H9 (cell line): ENCODE measurements at regions not wholly inside any gene's neighbourhood (a gene's known extent, or its start where the extent isn't known, plus 50 kb on each side); places are given as distances from the start of the nearest gene placed in this dataset.

Experiments used
- DNase-seq: peaks from one replicate; pipeline ENCODE4 v3.0.0-alpha.2; 2017
- H2AFZ ChIP-seq: one replicate; pipeline ENCODE4 v1.6.1; 2013; ENCODE audit warnings: mild to moderate bottlenecking, low read length, control low read depth, moderate library complexity
- H2AK5ac ChIP-seq: 2 replicates; pipeline ENCODE4 v1.6.1; 2013; ENCODE audit warnings: low read length, control low read depth, mixed read lengths; ENCODE audit not compliant: insufficient read length
- H2BK120ac ChIP-seq: one replicate; pipeline ENCODE4 v1.6.1; 2013; ENCODE audit warnings: low read depth, mild to moderate bottlenecking, low read length, control low read depth, inconsistent platforms; ENCODE audit not compliant: poor library complexity, severe bottlenecking
- H2BK12ac ChIP-seq: 2 replicates; pipeline ENCODE4 v1.6.1; 2013; ENCODE audit warnings: low read length, control low read depth, mixed read lengths, low read depth; ENCODE audit not compliant: insufficient read length
- H2BK15ac ChIP-seq: 2 replicates; pipeline ENCODE4 v1.6.1; 2013; ENCODE audit warnings: low read depth, low read length, control low read depth
- H2BK20ac ChIP-seq: one replicate; pipeline ENCODE4 v1.6.1; 2013; ENCODE audit warnings: low read depth, mild to moderate bottlenecking, low read length, control low read depth, inconsistent platforms; ENCODE audit not compliant: poor library complexity, severe bottlenecking
- H2BK5ac ChIP-seq: 2 replicates; pipeline ENCODE4 v1.6.1; 2013; ENCODE audit warnings: low read length, control low read depth, mixed read lengths; ENCODE audit not compliant: insufficient read length
- H3K14ac ChIP-seq: 2 replicates; pipeline ENCODE4 v1.6.1; 2013; ENCODE audit warnings: low read length, control low read depth; ENCODE audit not compliant: insufficient read depth
- H3K18ac ChIP-seq: 2 replicates; pipeline ENCODE4 v1.6.1; 2013; ENCODE audit warnings: low read depth, mild to moderate bottlenecking, mixed read lengths, low read length, control low read depth; ENCODE audit not compliant: insufficient read length
- H3K23ac ChIP-seq: 2 replicates; pipeline ENCODE4 v1.6.1; 2013; ENCODE audit warnings: low read length, control low read depth, mixed read lengths, low read depth; ENCODE audit not compliant: insufficient read length
- H3K23me2 ChIP-seq: 2 replicates; pipeline ENCODE4 v1.6.1; 2013; ENCODE audit warnings: low read depth, mild to moderate bottlenecking, mixed read lengths, low read length, control low read depth; ENCODE audit not compliant: insufficient read length, poor library complexity, severe bottlenecking
- H3K27ac ChIP-seq: 2 replicates; pipeline ENCODE4 v1.5.1; 2013; ENCODE audit warnings: low read length, control low read depth, mixed read lengths, low read depth; ENCODE audit not compliant: insufficient read length
- H3K27me3 ChIP-seq: 2 replicates; pipeline ENCODE4 v1.6.1; 2013; ENCODE audit warnings: low read length, control low read depth, inconsistent platforms; ENCODE audit not compliant: insufficient read depth
- H3K4ac ChIP-seq: 2 replicates; pipeline ENCODE4 v1.6.1; 2013; ENCODE audit warnings: low read depth, mild to moderate bottlenecking, control low read depth, inconsistent platforms, low read length, moderate library complexity
- H3K4me1 ChIP-seq: 2 replicates; pipeline ENCODE4 v1.6.1; 2013; ENCODE audit warnings: low read length, control low read depth, inconsistent platforms; ENCODE audit not compliant: insufficient read depth
- H3K4me2 ChIP-seq: 2 replicates; pipeline ENCODE4 v1.6.1; 2013; ENCODE audit warnings: low read length, control low read depth, mixed read lengths; ENCODE audit not compliant: insufficient read length, insufficient read depth
- H3K56ac ChIP-seq: 2 replicates; pipeline ENCODE4 v1.6.1; 2013; ENCODE audit warnings: low read depth, mild to moderate bottlenecking, mixed read lengths, low read length, control low read depth; ENCODE audit not compliant: insufficient read length
- H3K79me1 ChIP-seq: 2 replicates; pipeline ENCODE4 v1.6.1; 2013; ENCODE audit warnings: low read depth, mild to moderate bottlenecking, moderate library complexity, low read length, control low read depth, inconsistent platforms; ENCODE audit not compliant: insufficient read depth, poor library complexity, severe bottlenecking
- H3K79me2 ChIP-seq: 2 replicates; pipeline ENCODE4 v1.6.1; 2013; ENCODE audit warnings: low read length, control low read depth, inconsistent platforms; ENCODE audit not compliant: insufficient read depth
- H3K9ac ChIP-seq: 2 replicates; pipeline ENCODE4 v1.6.1; 2013; ENCODE audit warnings: low read length, control low read depth, mixed read lengths; ENCODE audit not compliant: insufficient read length; ENCODE audit errors: extremely low read depth
- H3K9me3 ChIP-seq: one replicate; pipeline ENCODE4 v1.6.1; 2013; ENCODE audit warnings: low read depth, low read length, inconsistent platforms; ENCODE audit not compliant: control insufficient read depth
- H3T11ph ChIP-seq: one replicate; pipeline ENCODE4 v1.6.1; 2013; ENCODE audit warnings: mild to moderate bottlenecking, low read length, control low read depth, inconsistent platforms
- H4K20me1 ChIP-seq: one replicate; pipeline ENCODE4 v1.6.1; 2013; ENCODE audit not compliant: control insufficient read depth, insufficient read length, insufficient read depth
- H4K5ac ChIP-seq: 2 replicates; pipeline ENCODE4 v1.6.1; 2013; ENCODE audit warnings: low read depth, mild to moderate bottlenecking, mixed read lengths, low read length, control low read depth; ENCODE audit not compliant: insufficient read length
- H4K8ac ChIP-seq: replicated peaks from 2 replicates; pipeline ENCODE4 v1.6.1; 2013; ENCODE audit warnings: low read length, control low read depth, mixed read lengths, low read depth; ENCODE audit not compliant: insufficient read length
- H4K91ac ChIP-seq: 2 replicates; pipeline ENCODE4 v1.6.1; 2013; ENCODE audit warnings: low read depth, mild to moderate bottlenecking, moderate library complexity, mixed read lengths, low read length, control low read depth; ENCODE audit not compliant: insufficient read length
- H3K27ac Mint-ChIP-seq, 3 experiments: 2 replicates in 2 of 3; 3 replicates in 1 of 3; pipeline ENCODE4 v1.8.0; 2020 to 2021; ENCODE audit warnings: mixed read lengths in 3 of 3, mild to moderate bottlenecking in 1 of 3, moderate library complexity in 1 of 3
- H3K27me3 Mint-ChIP-seq: 2 replicates; pipeline ENCODE4 v1.8.0; 2021; ENCODE audit warnings: low read depth, mild to moderate bottlenecking, moderate library complexity, mixed read lengths
- H3K36me3 Mint-ChIP-seq, 3 experiments: 2 replicates in 2 of 3; 3 replicates in 1 of 3; pipeline ENCODE4 v1.8.0; 2020 to 2021; ENCODE audit warnings: low read depth in 3 of 3, mixed read lengths in 3 of 3; ENCODE audit not compliant: insufficient read depth in 1 of 3
- H3K4me1 Mint-ChIP-seq, 2 experiments: 2 replicates each; pipeline ENCODE4 v1.8.0; 2020; ENCODE audit warnings: mixed read lengths in 2 of 2
- H3K4me3 Mint-ChIP-seq, 2 experiments: 2 replicates in 1 of 2; 3 replicates in 1 of 2; pipeline ENCODE4 v1.8.0; 2020 to 2021; ENCODE audit warnings: mild to moderate bottlenecking in 2 of 2, mixed read lengths in 2 of 2, moderate library complexity in 1 of 2
- H3K9me3 Mint-ChIP-seq, 2 experiments: 2 replicates in 1 of 2; 3 replicates in 1 of 2; pipeline ENCODE4 v1.8.0; 2020; ENCODE audit warnings: mild to moderate bottlenecking in 2 of 2, mixed read lengths in 2 of 2, moderate library complexity in 1 of 2
- WGBS: extraction: QIAGEN DNeasy Blood & Tissue Kit; methylation state at CpG from one replicate; pipeline ENCODE4 v1.1.7; 2013; ENCODE audit warnings: missing lambda C conversion rate, low lambda C conversion rate, mixed read lengths; ENCODE audit not compliant: insufficient read length; ENCODE audit errors: extremely low coverage; 5-methylcytosine and 5-hydroxymethylcytosine counted together
- TF ChIP-seq, protein P1 (sequence below): fragments of 200-600 bp; sonication (generic); conservative IDR thresholded peaks from 3 replicates; pipeline ENCODE4 v1.8.0; 2021; ENCODE audit warnings: antibody characterized with exemption, mild to moderate bottlenecking

DNA sequence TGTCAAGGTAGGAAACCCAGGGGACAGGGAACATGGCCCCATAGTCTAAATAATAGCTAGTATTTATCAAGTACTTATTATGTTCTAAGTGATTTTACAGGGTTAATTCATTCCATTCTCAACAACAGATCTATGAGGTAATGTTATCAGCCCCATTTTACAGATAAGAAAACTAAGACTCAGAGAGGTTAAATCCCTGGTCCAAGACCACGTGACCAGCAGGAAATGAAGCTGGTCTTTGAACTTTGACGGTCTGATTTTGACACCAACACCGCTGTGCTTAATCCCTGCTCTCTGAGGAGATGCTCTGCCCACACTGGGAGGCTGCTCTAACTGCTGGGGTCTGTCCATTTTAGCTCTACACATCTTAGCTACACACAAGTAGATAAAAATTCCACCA, 253.5 kb downstream of the SPTSSA start:
- Histone ChIP-seq H3K4me2 (no peak overlapping the region), H3K79me1 (no peaks in the 10 kb centered on the region), H3K18ac (no peak overlapping the region), H2AK5ac (no peak overlapping the region), H2BK20ac (no peak overlapping the region), H2BK5ac (no peak overlapping the region), H3K23ac (no peak overlapping the region), H3K27me3 (no peaks in the 10 kb centered on the region), H3K79me2 (no peaks in the 10 kb centered on the region), H3K56ac (no peak overlapping the region), H3K9ac (no peak overlapping the region), H3K4ac (no peak overlapping the region), H2BK12ac (no peak overlapping the region), H3K14ac (no peak overlapping the region), H4K5ac (no peak overlapping the region), H2AFZ (no peak overlapping the region), H4K91ac (no peak overlapping the region), H3K27ac (no peak overlapping the region), H3K4me1 (no peaks in the 10 kb centered on the region), H3T11ph (no peak overlapping the region), H2BK120ac (no peak overlapping the region), H3K23me2 (no peaks in the 10 kb centered on the region), H4K8ac (no peak overlapping the region), H2BK15ac (no peak overlapping the region), H4K20me1 (no peaks in the 10 kb centered on the region), H3K9me3 (no peaks in the 10 kb centered on the region)
- H3K9me3 Mint-ChIP-seq, result peaks cover 5 to 8% of the 10 kb centered on the region in 2 experiments; a peak in 4 of 5 replicates
- no peak overlapping the region for H3K4me3 Mint-ChIP-seq
- H3K36me3 Mint-ChIP-seq, result peaks cover 0 to 7% (median 2%) of the 10 kb centered on the region in 3 experiments; a peak in 3 of 7 replicates
- no peaks in the 10 kb centered on the region for H3K27me3 Mint-ChIP-seq
- no CpG with 5 or more reads among the region's 3 CpGs for WGBS
- H3K4me1 Mint-ChIP-seq, result no peaks in the 10 kb centered on the region
- TF ChIP-seq, protein P1, sequence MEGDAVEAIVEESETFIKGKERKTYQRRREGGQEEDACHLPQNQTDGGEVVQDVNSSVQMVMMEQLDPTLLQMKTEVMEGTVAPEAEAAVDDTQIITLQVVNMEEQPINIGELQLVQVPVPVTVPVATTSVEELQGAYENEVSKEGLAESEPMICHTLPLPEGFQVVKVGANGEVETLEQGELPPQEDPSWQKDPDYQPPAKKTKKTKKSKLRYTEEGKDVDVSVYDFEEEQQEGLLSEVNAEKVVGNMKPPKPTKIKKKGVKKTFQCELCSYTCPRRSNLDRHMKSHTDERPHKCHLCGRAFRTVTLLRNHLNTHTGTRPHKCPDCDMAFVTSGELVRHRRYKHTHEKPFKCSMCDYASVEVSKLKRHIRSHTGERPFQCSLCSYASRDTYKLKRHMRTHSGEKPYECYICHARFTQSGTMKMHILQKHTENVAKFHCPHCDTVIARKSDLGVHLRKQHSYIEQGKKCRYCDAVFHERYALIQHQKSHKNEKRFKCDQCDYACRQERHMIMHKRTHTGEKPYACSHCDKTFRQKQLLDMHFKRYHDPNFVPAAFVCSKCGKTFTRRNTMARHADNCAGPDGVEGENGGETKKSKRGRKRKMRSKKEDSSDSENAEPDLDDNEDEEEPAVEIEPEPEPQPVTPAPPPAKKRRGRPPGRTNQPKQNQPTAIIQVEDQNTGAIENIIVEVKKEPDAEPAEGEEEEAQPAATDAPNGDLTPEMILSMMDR, result no peak
- no peak overlapping the region for H3K27ac Mint-ChIP-seq
- DNase-seq, result no peak
